HG03135 (cell line): ENCODE measurements at regions not wholly inside any gene's neighbourhood (a gene's known extent, or its start where the extent isn't known, plus 50 kb on each side); places are given as distances from the start of the nearest gene placed in this dataset.
"Not testable (repeated sequence)": the region's sequence is repeated elsewhere in the genome, so short reads cannot be mapped to it uniquely, and the experiment has no call there.

Experiments
- ATAC-seq: cut with Tn5 transposase; IDR thresholded peaks from one replicate; pipeline ENCODE4 v1.9.1; 2021; ENCODE audit warnings: mild to moderate bottlenecking, moderate library complexity; ENCODE audit not compliant: unreplicated experiment

GRCh38 chr2:182548031-182548950 is 121.5 kb upstream of the PDE1A start:
- ATAC-seq, result no peak

- ATAC-seq, result no peak
Measured at GRCh38 chr2:182550234-182550633, 123.4 kb upstream of the PDE1A start.

GRCh38 chr2:182552232-182552631 is 125.4 kb upstream of the PDE1A start:
- not testable (repeated sequence) for ATAC-seq

GRCh38 chr2:182552785-182553184 is 125.9 kb upstream of the PDE1A start:
- not testable (repeated sequence) for ATAC-seq

- peak; percentile 100 for ATAC-seq
Measured at GRCh38 chr2:182553483-182553882, 126.6 kb upstream of the PDE1A start.

GRCh38 chr2:182554950-182555349 is 128.1 kb upstream of the PDE1A start:
- ATAC-seq, result no peak

- ATAC-seq, result no peak
Measured at GRCh38 chr2:182558564-182558963, 131.7 kb upstream of the PDE1A start.

- ATAC-seq, result no peak
Measured at GRCh38 chr2:182559623-182560022, 132.8 kb upstream of the PDE1A start.

- ATAC-seq, result no peak
Measured at GRCh38 chr2:182565911-182566567, 139.2 kb upstream of the PDE1A start.

- no peak for ATAC-seq
Measured at GRCh38 chr2:182573553-182573952, 142.5 kb upstream of the DNAJC10 start.

- no peak for ATAC-seq
Measured at GRCh38 chr2:182577816-182578215, 138.2 kb upstream of the DNAJC10 start.

GRCh38 chr2:182581196-182581935 is 134.7 kb upstream of the DNAJC10 start:
- no peak for ATAC-seq

- ATAC-seq, result no peak
Measured at GRCh38 chr2:182584462-182584861, 131.6 kb upstream of the DNAJC10 start.

GRCh38 chr2:182585001-182585400 is 131.1 kb upstream of the DNAJC10 start:
- no peak for ATAC-seq

- ATAC-seq, result no peak
Measured at GRCh38 chr2:182585430-182585829, 130.6 kb upstream of the DNAJC10 start.

- peak; percentile 75 for ATAC-seq
Measured at GRCh38 chr2:182586426-182586825, 129.6 kb upstream of the DNAJC10 start.

GRCh38 chr2:182587831-182588230 is 128.2 kb upstream of the DNAJC10 start:
- ATAC-seq, result no peak

GRCh38 chr2:182589121-182589520 is 126.9 kb upstream of the DNAJC10 start:
- no peak for ATAC-seq

GRCh38 chr2:182591774-182592173 is 124.3 kb upstream of the DNAJC10 start:
- no peak for ATAC-seq

GRCh38 chr2:182592691-182593393 is 123.2 kb upstream of the DNAJC10 start:
- ATAC-seq, result no peak
